Heart left ventricle (tissue), 13 donors: ENCODE measurements at regions not wholly inside any gene's neighbourhood (a gene's known extent, or its start where the extent isn't known, plus 50 kb on each side); places are given as distances from the start of the nearest gene placed in this dataset.

Experiments
- POLR2A ChIP-seq, 2 donors: fragments of 450-650 bp; IDR thresholded peaks; one replicate each; pipeline ENCODE4 v1.6.1; 2017; ENCODE audit warnings: antibody characterized with exemption in 2 of 2, mild to moderate bottlenecking in 2 of 2, moderate library complexity in 2 of 2
- TF ChIP-seq, protein P1 (sequence below), 12 donors: fragments of 200-600 bp; sonication (generic) in 4 of 12; IDR thresholded peaks; one replicate each; pipeline versions ENCODE4 v1.5.0 to v1.8.0; 2018 to 2022; ENCODE audit warnings: antibody characterized with exemption in 12 of 12, mild to moderate bottlenecking in 5 of 12
- donor health status: ischemic (EF 13 %, LVEDD 7.1; RV severe dilation, severe dysfunction).
- donor health status: DM: no; HTN: yes; CAD: no.
- donor health status: DM: no; HTN: no; CAD: no.
- donor health status: ischemic (EF 25% LVEDD 6.9; RV normal size, moderate dysfunction).
- donor health status: ischemic (EF 25% LVEDD 5.7; RV mildly dilated, moderate dysfunction).
- donor health status: ischemic (EF 35%, LVEDD 5.7; RV mildly dilated, moderate dysfunction).
- donor health status: nonischemic (EF 11% LVEDD 7.7; RV severe dilation, severe dysfunction).
- donor health status: DM: yes; HTN: yes; CAD: no.
- donor health status: PGD.
- donor health status: ischemic (EF 29% LVEDD 5.4; RV normal size, mild dysfunction).
- donor health status: nonischemic (EF 23%, LVEDD 6.1; RV moderate dilation, normal function).

DNA sequence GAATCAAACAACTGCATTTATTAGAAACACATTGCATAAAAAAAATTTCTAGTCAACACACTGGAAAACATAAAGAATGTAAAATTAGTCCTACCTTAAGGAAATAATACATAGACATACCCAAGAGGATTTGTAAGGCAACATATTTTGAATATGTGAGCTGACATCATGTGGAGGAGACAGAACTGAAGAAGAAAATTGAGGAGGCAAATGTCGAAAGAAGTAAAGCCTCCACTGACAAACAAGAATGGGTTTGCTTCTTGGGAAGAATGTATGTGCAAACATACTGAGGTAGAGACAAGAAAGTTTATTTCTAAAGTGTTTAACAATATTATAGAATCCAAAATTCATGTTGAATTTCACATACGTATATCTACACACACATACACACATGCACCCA lies 363.0 kb upstream of the PDE4D start:
- TF ChIP-seq, protein P1, sequence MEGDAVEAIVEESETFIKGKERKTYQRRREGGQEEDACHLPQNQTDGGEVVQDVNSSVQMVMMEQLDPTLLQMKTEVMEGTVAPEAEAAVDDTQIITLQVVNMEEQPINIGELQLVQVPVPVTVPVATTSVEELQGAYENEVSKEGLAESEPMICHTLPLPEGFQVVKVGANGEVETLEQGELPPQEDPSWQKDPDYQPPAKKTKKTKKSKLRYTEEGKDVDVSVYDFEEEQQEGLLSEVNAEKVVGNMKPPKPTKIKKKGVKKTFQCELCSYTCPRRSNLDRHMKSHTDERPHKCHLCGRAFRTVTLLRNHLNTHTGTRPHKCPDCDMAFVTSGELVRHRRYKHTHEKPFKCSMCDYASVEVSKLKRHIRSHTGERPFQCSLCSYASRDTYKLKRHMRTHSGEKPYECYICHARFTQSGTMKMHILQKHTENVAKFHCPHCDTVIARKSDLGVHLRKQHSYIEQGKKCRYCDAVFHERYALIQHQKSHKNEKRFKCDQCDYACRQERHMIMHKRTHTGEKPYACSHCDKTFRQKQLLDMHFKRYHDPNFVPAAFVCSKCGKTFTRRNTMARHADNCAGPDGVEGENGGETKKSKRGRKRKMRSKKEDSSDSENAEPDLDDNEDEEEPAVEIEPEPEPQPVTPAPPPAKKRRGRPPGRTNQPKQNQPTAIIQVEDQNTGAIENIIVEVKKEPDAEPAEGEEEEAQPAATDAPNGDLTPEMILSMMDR (IDR thresholded peaks at IDR 0.05) = no peak
- TF ChIP-seq POLR2A (IDR thresholded peaks at IDR 0.05) = no peak
